ENCODE measurements at regions not wholly inside any gene's neighbourhood (a gene's known extent, or its start where the extent isn't known, plus 50 kb on each side); places are given as distances from the start of the nearest gene placed in this dataset.

DNA sequence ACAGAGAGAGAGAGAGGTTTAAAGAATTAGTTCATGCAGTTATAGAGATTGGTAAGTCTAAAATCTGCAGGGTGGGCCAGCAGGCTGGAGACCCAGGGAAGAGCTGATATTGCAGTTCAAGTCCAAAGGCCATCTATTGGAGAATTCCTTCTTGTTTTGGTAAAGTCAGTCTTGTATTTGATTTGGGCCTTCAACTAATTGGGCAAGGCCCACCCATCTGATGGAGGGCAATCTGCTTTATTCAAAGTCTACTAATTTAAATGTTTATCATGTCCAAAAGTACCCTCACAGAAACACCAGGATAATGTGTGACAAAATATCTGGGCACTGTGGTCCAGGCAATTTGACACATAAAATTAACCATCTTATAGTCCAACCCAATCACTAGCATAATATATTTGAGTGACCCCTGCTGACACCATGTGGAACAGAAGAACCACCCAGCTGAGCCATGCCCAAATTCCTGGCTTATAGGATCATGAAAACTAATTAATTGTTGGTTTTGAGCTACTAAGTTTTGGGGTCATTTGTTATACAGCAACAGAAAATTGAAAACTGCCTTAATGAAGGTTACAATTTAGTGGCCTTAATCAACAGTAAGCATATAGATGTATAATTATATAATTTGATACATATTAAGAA is 109.1 kb upstream of the PLXNC1 start:
- no peak for TF ChIP-seq POLR2AphosphoS5 (IDR thresholded peaks at IDR 0.05)
- TF ChIP-seq, protein P1, sequence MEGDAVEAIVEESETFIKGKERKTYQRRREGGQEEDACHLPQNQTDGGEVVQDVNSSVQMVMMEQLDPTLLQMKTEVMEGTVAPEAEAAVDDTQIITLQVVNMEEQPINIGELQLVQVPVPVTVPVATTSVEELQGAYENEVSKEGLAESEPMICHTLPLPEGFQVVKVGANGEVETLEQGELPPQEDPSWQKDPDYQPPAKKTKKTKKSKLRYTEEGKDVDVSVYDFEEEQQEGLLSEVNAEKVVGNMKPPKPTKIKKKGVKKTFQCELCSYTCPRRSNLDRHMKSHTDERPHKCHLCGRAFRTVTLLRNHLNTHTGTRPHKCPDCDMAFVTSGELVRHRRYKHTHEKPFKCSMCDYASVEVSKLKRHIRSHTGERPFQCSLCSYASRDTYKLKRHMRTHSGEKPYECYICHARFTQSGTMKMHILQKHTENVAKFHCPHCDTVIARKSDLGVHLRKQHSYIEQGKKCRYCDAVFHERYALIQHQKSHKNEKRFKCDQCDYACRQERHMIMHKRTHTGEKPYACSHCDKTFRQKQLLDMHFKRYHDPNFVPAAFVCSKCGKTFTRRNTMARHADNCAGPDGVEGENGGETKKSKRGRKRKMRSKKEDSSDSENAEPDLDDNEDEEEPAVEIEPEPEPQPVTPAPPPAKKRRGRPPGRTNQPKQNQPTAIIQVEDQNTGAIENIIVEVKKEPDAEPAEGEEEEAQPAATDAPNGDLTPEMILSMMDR (IDR thresholded peaks at IDR 0.05): no peak
